ENCODE measurements at regions not wholly inside any gene's neighbourhood (a gene's known extent, or its start where the extent isn't known, plus 50 kb on each side); places are given as distances from the start of the nearest gene placed in this dataset.

GRCh38 chr12:127079636-127080035 is 1187.3 kb upstream of the TMEM132C start:
- no peak for TF ChIP-seq CTCF (IDR thresholded peaks at IDR 0.05; ENCODE audit: extremely low read depth, insufficient read depth, missing control alignments)
- in situ Hi-C loops (cut with MboI; ENCODE audit: low pct_unique_long_range_greater_than_20kb, low sequenced_read_pairs, unreplicated experiment), result no loop called here

DNA sequence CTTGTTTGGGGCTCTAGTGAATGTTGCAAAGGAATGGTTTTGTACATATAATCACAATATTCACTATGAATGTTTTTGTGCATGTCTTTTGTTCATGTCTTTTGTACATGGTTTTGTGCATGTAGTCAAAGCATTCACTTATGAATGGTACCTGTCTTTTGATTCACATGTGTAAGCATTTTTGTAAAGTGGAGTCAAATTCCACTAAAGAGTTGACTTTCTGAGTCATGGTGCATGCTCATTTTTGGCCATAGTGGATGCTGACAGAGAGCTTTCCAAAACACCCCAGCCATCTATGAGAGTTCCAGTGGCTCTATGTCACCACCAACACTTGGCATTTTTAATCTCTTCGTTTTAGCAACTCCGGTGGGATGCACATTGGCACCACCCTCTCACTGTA is 1185.9 kb upstream of the TMEM132C start:
- in situ Hi-C loops (cut with MboI; ENCODE audit: low pct_unique_long_range_greater_than_20kb, low sequenced_read_pairs, unreplicated experiment), result no loop called here
- DNase-seq (ENCODE audit: low spot score), result no peak
- no peak for TF ChIP-seq CTCF (IDR thresholded peaks at IDR 0.05; ENCODE audit: extremely low read depth, insufficient read depth, missing control alignments)

More at GRCh38 chr12:127079636-127080035, 1187.3 kb upstream of the TMEM132C start:
- no peak for DNase-seq (ENCODE audit: low spot score)

- DNase-seq (ENCODE audit: low spot score), result peak; percentile 47
- TF ChIP-seq CTCF (IDR thresholded peaks at IDR 0.05; ENCODE audit: extremely low read depth, insufficient read depth, missing control alignments), result no peak
- in situ Hi-C loops (cut with MboI; ENCODE audit: low pct_unique_long_range_greater_than_20kb, low sequenced_read_pairs, unreplicated experiment), result no loop called here
Observed at GRCh38 chr12:127083008-127083949, 1183.7 kb upstream of the TMEM132C start.

GRCh38 chr12:127101076-127101475 is 1165.9 kb upstream of the TMEM132C start:
- DNase-seq (ENCODE audit: low spot score), result no peak
- TF ChIP-seq CTCF (IDR thresholded peaks at IDR 0.05; ENCODE audit: extremely low read depth, insufficient read depth, missing control alignments), result no peak
- in situ Hi-C loops (cut with MboI; ENCODE audit: low pct_unique_long_range_greater_than_20kb, low sequenced_read_pairs, unreplicated experiment), result loop anchor here (25.0 kb wide), 1 partner anchor 286 kb away; no protein-coding TSS in a partner anchor

- DNase-seq (ENCODE audit: low spot score), result no peak
- TF ChIP-seq CTCF (IDR thresholded peaks at IDR 0.05; ENCODE audit: extremely low read depth, insufficient read depth, missing control alignments), result no peak
- in situ Hi-C loops (cut with MboI; ENCODE audit: low pct_unique_long_range_greater_than_20kb, low sequenced_read_pairs, unreplicated experiment), result loop anchor here (25.0 kb wide), 1 partner anchor 281 kb away; no protein-coding TSS in a partner anchor
Observed at GRCh38 chr12:127106041-127106440, 1160.9 kb upstream of the TMEM132C start.

DNA sequence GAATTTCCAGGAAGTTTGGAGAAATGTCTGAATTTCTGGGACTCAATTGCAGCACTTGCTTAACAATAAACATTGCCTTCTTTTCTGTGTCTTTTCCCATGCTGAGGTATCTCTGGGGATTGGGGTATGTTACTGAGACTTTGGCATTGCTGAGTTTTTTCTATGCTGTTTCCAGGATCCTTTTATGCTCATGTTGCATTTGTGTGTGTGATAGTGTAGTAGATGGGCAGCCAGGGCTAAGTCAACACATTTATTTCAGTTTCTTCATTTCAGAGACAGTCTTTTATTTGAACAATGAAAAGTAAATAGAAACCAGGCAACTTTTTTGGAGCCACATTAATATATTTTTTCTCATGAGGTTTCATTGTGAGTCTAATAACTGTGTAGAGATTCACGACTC is 1160.3 kb upstream of the TMEM132C start:
- no peak for TF ChIP-seq CTCF (IDR thresholded peaks at IDR 0.05; ENCODE audit: extremely low read depth, insufficient read depth, missing control alignments)
- no peak for DNase-seq (ENCODE audit: low spot score)
- in situ Hi-C loops (cut with MboI; ENCODE audit: low pct_unique_long_range_greater_than_20kb, low sequenced_read_pairs, unreplicated experiment), result loop anchor here (25.0 kb wide), 1 partner anchor 281 kb away; no protein-coding TSS in a partner anchor

Data from GM13977 (cell line).